Esophagus (tissue), 2 donors: ENCODE measurements at regions not wholly inside any gene's neighbourhood (a gene's known extent, or its start where the extent isn't known, plus 50 kb on each side); places are given as distances from the start of the nearest gene placed in this dataset.
"Not testable (repeated sequence)": the region's sequence is repeated elsewhere in the genome, so short reads cannot be mapped to it uniquely, and the experiment has no call there.

Experiments
- H3K27ac ChIP-seq, 2 donors: one replicate each; pipeline ENCODE4 v1.5.1; 2013; ENCODE audit warnings: low read depth in 2 of 2, mild to moderate bottlenecking in 2 of 2, inconsistent platforms in 1 of 2, low read length in 1 of 2, moderate library complexity in 1 of 2
- H3K27me3 ChIP-seq, 2 donors: one replicate each; pipeline ENCODE4 v1.6.1; 2013; ENCODE audit warnings: low read length in 2 of 2, control low read depth in 1 of 2, mild to moderate bottlenecking in 1 of 2; ENCODE audit not compliant: insufficient read depth in 2 of 2, control insufficient read depth in 1 of 2
- H3K36me3 ChIP-seq, 2 donors: one replicate each; pipeline ENCODE4 v1.6.1; 2013; ENCODE audit warnings: low read length in 1 of 2; ENCODE audit not compliant: control insufficient read depth in 2 of 2, insufficient read depth in 2 of 2
- H3K4me1 ChIP-seq, 2 donors: one replicate each; pipeline ENCODE4 v1.6.1; 2013; ENCODE audit warnings: low read length in 1 of 2; ENCODE audit not compliant: control insufficient read depth in 2 of 2, insufficient read depth in 2 of 2
- H3K4me3 ChIP-seq, 2 donors: one replicate each; pipeline ENCODE4 v1.5.1; 2013; ENCODE audit warnings: low read length in 2 of 2, mild to moderate bottlenecking in 2 of 2, low read depth in 1 of 2, moderate library complexity in 1 of 2
- H3K9me3 ChIP-seq, 2 donors: one replicate each; pipeline ENCODE4 v1.6.1; 2013; ENCODE audit warnings: mild to moderate bottlenecking in 2 of 2, low read depth in 1 of 2, low read length in 1 of 2, moderate library complexity in 1 of 2; ENCODE audit not compliant: control insufficient read depth in 2 of 2, insufficient read depth in 1 of 2
- WGBS, 2 donors: extraction: QIAGEN DNeasy Blood & Tissue Kit; methylation state at CpG; one replicate each; pipeline ENCODE4 v1.1.7; 2013; 5-methylcytosine and 5-hydroxymethylcytosine counted together
- donor health status: healthy with polysubstance abuse.
- donor health status: Bipolar disorder and iron deficiency.

DNA sequence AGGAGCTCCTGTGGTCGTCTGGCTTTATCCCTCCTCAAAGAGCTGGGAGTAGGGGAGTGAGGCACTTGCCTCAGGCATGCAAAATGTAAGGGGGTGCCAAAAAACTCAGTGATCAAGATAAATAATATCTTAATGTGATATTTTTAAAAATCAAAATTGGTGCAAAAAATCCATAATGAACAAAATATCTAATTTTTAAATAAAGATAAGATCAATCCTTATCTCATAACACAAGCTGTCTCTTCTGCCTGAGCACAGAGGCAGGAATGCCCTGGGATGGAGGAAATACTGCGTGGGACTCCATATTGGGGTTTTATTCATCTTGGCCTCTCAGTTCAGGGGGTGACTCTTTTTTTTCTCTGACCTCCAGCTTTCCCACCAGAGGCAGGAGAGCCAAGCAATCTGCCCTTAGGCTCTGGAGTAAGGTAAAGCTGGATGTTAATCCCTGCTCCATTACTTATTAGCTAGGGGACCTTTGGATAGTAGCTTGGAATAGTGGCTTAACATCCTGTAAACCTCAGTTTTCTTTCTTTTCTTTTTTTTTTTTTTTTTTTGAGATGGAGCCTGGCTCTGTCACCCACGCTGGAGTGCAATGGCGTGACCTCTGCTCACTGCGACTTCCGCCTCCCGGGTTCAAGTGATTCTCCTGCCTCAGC lies 77.3 kb upstream of the NFASC start:
- Histone ChIP-seq H3K27ac (no peak overlapping the region), H3K27me3 (no peaks in the 10 kb centered on the region)
- WGBS, 2 donors, result 85% methylated on average over 7 of the region's 7 CpGs

DNA sequence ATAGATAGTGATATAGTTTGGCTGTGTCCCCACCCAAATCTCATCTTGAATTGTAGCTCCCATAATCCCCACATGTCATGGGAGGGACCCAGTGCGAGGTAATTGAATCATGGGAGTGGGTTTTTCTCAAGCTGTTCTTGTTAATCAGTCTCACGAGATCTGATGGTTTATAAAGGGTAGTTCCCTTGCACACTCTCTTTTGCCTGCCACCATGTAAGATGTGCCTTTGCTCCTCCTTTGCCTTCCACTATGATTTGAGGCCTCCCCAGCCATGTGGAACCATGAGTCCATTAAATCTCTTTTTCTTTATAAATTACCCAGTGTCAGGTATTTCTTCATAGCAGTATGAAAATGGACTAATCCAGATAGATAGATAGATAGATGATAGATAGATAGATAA lies 73.8 kb upstream of the NFASC start:
- not testable (repeated sequence) for H3K27me3 ChIP-seq, H3K27ac ChIP-seq, H3K4me3 ChIP-seq, H3K4me1 ChIP-seq, H3K36me3 ChIP-seq, H3K9me3 ChIP-seq
- 93 to 95% methylated on average over 2 of the region's 2 CpGs for WGBS, 2 donors

More for the DNA sequence above, 77.3 kb upstream of the NFASC start:
- Histone ChIP-seq H3K4me1 (no peaks in the 10 kb centered on the region), H3K36me3 (no peaks in the 10 kb centered on the region), H3K4me3 (no peak overlapping the region), H3K9me3 (no peaks in the 10 kb centered on the region)

GRCh38 chr1:204797401-204797800 lies 73.3 kb upstream of the NFASC start:
- H3K27me3 ChIP-seq, result peaks cover 0 to 3% of the 10 kb centered on the region in 2 donors
- H3K9me3 ChIP-seq, result no peaks in the 10 kb centered on the region
- WGBS, 2 donors, result 69 to 73% methylated on average over 2 of the region's 2 CpGs
- no peak overlapping the region for H3K4me3 ChIP-seq
- no peaks in the 10 kb centered on the region for H3K4me1 ChIP-seq
- H3K27ac ChIP-seq, result no peak overlapping the region
- no peaks in the 10 kb centered on the region for H3K36me3 ChIP-seq

GRCh38 chr1:204799630-204800029 lies 71.0 kb upstream of the NFASC start:
- no peak overlapping the region for H3K4me3 ChIP-seq
- WGBS, 2 donors, result 54 to 73% methylated on average over 2 of the region's 2 CpGs
- H3K27ac ChIP-seq, result no peak overlapping the region
- no peaks in the 10 kb centered on the region for H3K9me3 ChIP-seq
- no peaks in the 10 kb centered on the region for H3K36me3 ChIP-seq
- H3K27me3 ChIP-seq, result peaks cover 0 to 3% of the 10 kb centered on the region in 2 donors
- no peaks in the 10 kb centered on the region for H3K4me1 ChIP-seq

DNA sequence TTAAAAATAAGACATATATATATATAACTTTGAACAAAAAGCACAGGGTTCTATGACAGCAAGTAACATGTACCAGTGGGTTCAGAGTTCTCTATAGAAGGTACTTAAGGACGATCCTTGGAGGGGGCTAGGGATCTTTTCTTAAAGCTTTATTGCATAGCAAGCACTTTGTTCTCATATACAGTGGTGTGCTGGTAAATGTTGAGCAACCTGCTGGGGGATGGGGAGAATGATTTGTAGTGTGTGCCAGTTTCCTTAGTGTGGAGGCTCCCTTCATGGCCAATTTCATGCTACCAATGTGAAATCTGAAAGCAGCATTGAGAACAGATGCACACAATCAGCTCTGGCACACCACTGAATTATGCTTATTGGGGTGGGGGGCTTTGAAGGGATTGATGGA lies 69.5 kb upstream of the NFASC start:
- Histone ChIP-seq H3K27ac (no peak overlapping the region), H3K9me3 (no peaks in the 10 kb centered on the region), H3K4me3 (no peak overlapping the region), H3K27me3 (peaks cover 0 to 3% of the 10 kb centered on the region in 2 donors), H3K4me1 (no peaks in the 10 kb centered on the region), H3K36me3 (no peaks in the 10 kb centered on the region)
- 71 to 77% methylated on average over 1 of the region's 1 CpG for WGBS, 2 donors

- no peaks in the 10 kb centered on the region for H3K36me3 ChIP-seq
- H3K27ac ChIP-seq, result no peak overlapping the region
- H3K27me3 ChIP-seq, result peaks cover 0 to 3% of the 10 kb centered on the region in 2 donors
- H3K4me3 ChIP-seq, result no peak overlapping the region
- no peaks in the 10 kb centered on the region for H3K4me1 ChIP-seq
- 71 to 72% methylated on average over 9 of the region's 9 CpGs for WGBS, 2 donors
- no peaks in the 10 kb centered on the region for H3K9me3 ChIP-seq
Observed at GRCh38 chr1:204802401-204803175, 68.1 kb upstream of the NFASC start.

DNA sequence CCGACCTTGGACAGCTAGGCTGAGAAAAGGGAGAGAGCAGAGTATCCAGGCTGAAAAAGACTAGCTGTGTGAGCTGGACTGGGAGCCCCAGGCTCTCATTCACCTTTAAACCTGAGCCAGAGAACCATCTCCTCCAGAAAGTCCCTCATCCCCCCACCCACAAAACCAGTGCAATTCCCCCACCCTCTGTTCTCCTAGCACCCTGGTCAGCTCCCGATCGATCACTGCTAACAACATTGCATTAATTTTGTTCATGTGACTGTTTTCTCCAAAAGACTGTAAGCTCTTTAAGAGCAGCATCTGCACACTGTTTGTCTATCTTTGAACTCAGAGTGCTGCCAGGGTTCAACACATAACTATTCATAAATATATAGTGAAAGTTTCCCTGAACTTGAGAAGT lies 67.1 kb upstream of the NFASC start:
- no peaks in the 10 kb centered on the region for H3K9me3 ChIP-seq
- no peak overlapping the region for H3K27ac ChIP-seq
- H3K4me1 ChIP-seq, result no peaks in the 10 kb centered on the region
- H3K36me3 ChIP-seq, result no peaks in the 10 kb centered on the region
- WGBS, 2 donors, result 73 to 85% methylated on average over 3 of the region's 3 CpGs
- H3K27me3 ChIP-seq, result peaks cover 0 to 3% of the 10 kb centered on the region in 2 donors
- no peak overlapping the region for H3K4me3 ChIP-seq

- Histone ChIP-seq H3K36me3 (no peaks in the 10 kb centered on the region), H3K4me1 (no peaks in the 10 kb centered on the region), H3K9me3 (no peaks in the 10 kb centered on the region), H3K4me3 (peak overlapping the region in 1 of 2 donors; percentile 35), H3K27ac (no peak overlapping the region), H3K27me3 (no peaks in the 10 kb centered on the region)
- WGBS, 2 donors, result 3 to 5% methylated on average over 23 of the region's 23 CpGs
Observed at GRCh38 chr1:204806943-204807687, 63.5 kb upstream of the NFASC start.

GRCh38 chr1:204809488-204809887 lies 61.2 kb upstream of the NFASC start:
- no peaks in the 10 kb centered on the region for H3K36me3 ChIP-seq
- H3K27me3 ChIP-seq, result no peaks in the 10 kb centered on the region
- H3K4me3 ChIP-seq, result no peak overlapping the region
- WGBS, 2 donors, result 79 to 93% methylated on average over 1 of the region's 1 CpG
- H3K27ac ChIP-seq, result no peak overlapping the region
- H3K9me3 ChIP-seq, result no peaks in the 10 kb centered on the region
- H3K4me1 ChIP-seq, result no peaks in the 10 kb centered on the region
